Endodermal cell (in vitro differentiated cells): ENCODE measurements at regions not wholly inside any gene's neighbourhood (a gene's known extent, or its start where the extent isn't known, plus 50 kb on each side); places are given as distances from the start of the nearest gene placed in this dataset.

ENCODE experiments used
- DNase-seq: peaks from one replicate; pipeline ENCODE4 v3.0.0-alpha.2; 2017
- H3K27ac ChIP-seq: 2 replicates; pipeline ENCODE4 v1.5.1; 2013; ENCODE audit warnings: mild to moderate bottlenecking, low read depth, low read length, moderate library complexity
- H3K27me3 ChIP-seq: 2 replicates; pipeline ENCODE4 v1.6.1; 2013; ENCODE audit warnings: mild to moderate bottlenecking, low read length, moderate library complexity; ENCODE audit not compliant: insufficient read depth, control insufficient read depth, poor library complexity, severe bottlenecking
- H3K36me3 ChIP-seq: 2 replicates; pipeline ENCODE4 v1.7.0; 2013; ENCODE audit warnings: mild to moderate bottlenecking, low read length, moderate library complexity; ENCODE audit not compliant: control insufficient read depth, insufficient read depth
- H3K4me1 ChIP-seq: one replicate; pipeline ENCODE4 v1.7.0; 2013; ENCODE audit warnings: low read length; ENCODE audit not compliant: control insufficient read depth, insufficient read depth
- H3K4me3 ChIP-seq: 2 replicates; pipeline ENCODE4 v1.5.1; 2013; ENCODE audit warnings: mild to moderate bottlenecking, low read length, moderate library complexity
- H3K9ac ChIP-seq: 2 replicates; pipeline ENCODE4 v1.6.1; 2013; ENCODE audit warnings: mild to moderate bottlenecking, low read length, moderate library complexity; ENCODE audit not compliant: poor library complexity, severe bottlenecking; ENCODE audit errors: extremely low read depth
- H3K9me3 ChIP-seq: 2 replicates; pipeline ENCODE4 v1.6.1; 2013; ENCODE audit warnings: mild to moderate bottlenecking, low read length, moderate library complexity; ENCODE audit not compliant: control insufficient read depth
- H3K27ac Mint-ChIP-seq: 2 replicates; pipeline ENCODE4 v1.8.0; 2020; ENCODE audit warnings: mixed read lengths
- H3K27me3 Mint-ChIP-seq: 2 replicates; pipeline ENCODE4 v1.8.0; 2021; ENCODE audit warnings: mild to moderate bottlenecking, mixed read lengths; ENCODE audit not compliant: insufficient read depth
- H3K36me3 Mint-ChIP-seq: 2 replicates; pipeline ENCODE4 v1.8.0; 2020; ENCODE audit warnings: low read depth, mixed read lengths
- H3K4me1 Mint-ChIP-seq: 2 replicates; pipeline ENCODE4 v1.8.0; 2020; ENCODE audit warnings: mixed read lengths
- H3K4me3 Mint-ChIP-seq: 2 replicates; pipeline ENCODE4 v1.8.0; 2020; ENCODE audit warnings: mild to moderate bottlenecking, moderate library complexity, mixed read lengths
- H3K9me3 Mint-ChIP-seq: 2 replicates; pipeline ENCODE4 v1.8.0; 2020; ENCODE audit warnings: mild to moderate bottlenecking, mixed read lengths
- WGBS, 2 experiments: methylation state at CpG; one replicate each; pipeline versions ENCODE4 v1.1.5 to v1.1.7; 2013; ENCODE audit warnings: missing lambda C conversion rate in 2 of 2, mixed read lengths in 1 of 2; ENCODE audit not compliant: insufficient coverage in 1 of 2, insufficient read length in 1 of 2; 5-methylcytosine and 5-hydroxymethylcytosine counted together
- TF ChIP-seq, protein P1 (sequence below): fragments of 200-600 bp; sonication (generic); conservative IDR thresholded peaks from 2 replicates; pipeline ENCODE4 v1.5.0; 2021; ENCODE audit warnings: antibody characterized with exemption, mild to moderate bottlenecking

DNA sequence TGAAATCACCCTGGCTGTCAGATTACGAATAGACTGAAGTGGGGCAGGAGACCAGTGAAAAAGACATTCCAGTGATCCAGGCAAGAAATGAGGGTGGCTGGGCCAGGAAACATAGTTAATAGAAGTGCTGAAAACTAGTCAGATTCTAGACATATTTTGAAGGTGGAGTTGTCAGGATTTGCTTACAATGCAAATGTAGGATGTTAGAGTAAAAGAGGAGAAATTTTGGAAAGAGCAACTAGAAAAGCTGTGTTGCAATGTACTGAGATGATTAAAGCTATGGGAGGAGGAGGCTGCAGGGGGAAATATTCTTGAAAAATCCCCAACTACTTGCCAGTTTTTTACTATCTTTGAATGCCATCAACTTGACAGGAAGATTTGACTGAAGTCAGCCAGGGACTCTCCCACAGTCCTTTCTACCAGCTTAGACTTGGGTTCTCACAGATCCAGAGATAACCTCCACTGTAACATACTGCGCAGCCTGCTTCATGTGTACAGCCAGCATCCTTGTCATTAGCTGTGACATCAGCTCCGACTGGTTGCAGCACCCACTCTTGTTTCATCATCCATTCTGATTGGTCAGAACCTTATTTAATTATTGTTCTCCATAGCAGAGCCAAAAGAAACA lies 109.7 kb downstream of the TSEN15 start:
- H3K27ac Mint-ChIP-seq, result no peak overlapping the region
- no peak for DNase-seq
- H3K27me3 Mint-ChIP-seq, result peaks cover 11% of the 10 kb centered on the region
- no peaks in the 10 kb centered on the region for H3K36me3 Mint-ChIP-seq
- Histone ChIP-seq H3K4me3 (no peak overlapping the region), H3K4me1 (peaks cover 11% of the 10 kb centered on the region), H3K27ac (no peak overlapping the region), H3K36me3 (no peaks in the 10 kb centered on the region), H3K9me3 (peaks cover 8% of the 10 kb centered on the region), H3K9ac (no peak overlapping the region), H3K27me3 (peaks cover 14% of the 10 kb centered on the region)
- H3K4me3 Mint-ChIP-seq, result no peak overlapping the region
- peaks cover 17% of the 10 kb centered on the region for H3K4me1 Mint-ChIP-seq
- 95 to 96% methylated on average over 3 of the region's 3 CpGs for WGBS, 2 experiments
- no peaks in the 10 kb centered on the region for H3K9me3 Mint-ChIP-seq
- TF ChIP-seq, protein P1, sequence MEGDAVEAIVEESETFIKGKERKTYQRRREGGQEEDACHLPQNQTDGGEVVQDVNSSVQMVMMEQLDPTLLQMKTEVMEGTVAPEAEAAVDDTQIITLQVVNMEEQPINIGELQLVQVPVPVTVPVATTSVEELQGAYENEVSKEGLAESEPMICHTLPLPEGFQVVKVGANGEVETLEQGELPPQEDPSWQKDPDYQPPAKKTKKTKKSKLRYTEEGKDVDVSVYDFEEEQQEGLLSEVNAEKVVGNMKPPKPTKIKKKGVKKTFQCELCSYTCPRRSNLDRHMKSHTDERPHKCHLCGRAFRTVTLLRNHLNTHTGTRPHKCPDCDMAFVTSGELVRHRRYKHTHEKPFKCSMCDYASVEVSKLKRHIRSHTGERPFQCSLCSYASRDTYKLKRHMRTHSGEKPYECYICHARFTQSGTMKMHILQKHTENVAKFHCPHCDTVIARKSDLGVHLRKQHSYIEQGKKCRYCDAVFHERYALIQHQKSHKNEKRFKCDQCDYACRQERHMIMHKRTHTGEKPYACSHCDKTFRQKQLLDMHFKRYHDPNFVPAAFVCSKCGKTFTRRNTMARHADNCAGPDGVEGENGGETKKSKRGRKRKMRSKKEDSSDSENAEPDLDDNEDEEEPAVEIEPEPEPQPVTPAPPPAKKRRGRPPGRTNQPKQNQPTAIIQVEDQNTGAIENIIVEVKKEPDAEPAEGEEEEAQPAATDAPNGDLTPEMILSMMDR, result no peak

- no peaks in the 10 kb centered on the region for H3K9me3 Mint-ChIP-seq
- no peak for DNase-seq
- no peaks in the 10 kb centered on the region for H3K36me3 ChIP-seq
- no peaks in the 10 kb centered on the region for H3K36me3 Mint-ChIP-seq
- 96% methylated on average over 5 to 9 of the region's 9 CpGs for WGBS, 2 experiments
- no peak overlapping the region for H3K27ac ChIP-seq
- peaks cover 8% of the 10 kb centered on the region for H3K27me3 Mint-ChIP-seq
- no peak overlapping the region for H3K4me3 ChIP-seq
- H3K27ac Mint-ChIP-seq, result no peak overlapping the region
- H3K4me1 ChIP-seq, result peaks cover 2% of the 10 kb centered on the region
- peaks cover 8% of the 10 kb centered on the region for H3K9me3 ChIP-seq
- H3K9ac ChIP-seq, result no peak overlapping the region
- TF ChIP-seq, protein P1, result no peak
- H3K4me3 Mint-ChIP-seq, result no peak overlapping the region
- peaks cover 14% of the 10 kb centered on the region for H3K27me3 ChIP-seq
- peaks cover 7% of the 10 kb centered on the region for H3K4me1 Mint-ChIP-seq
Measured at GRCh38 chr1:184162281-184162680, 110.8 kb downstream of the TSEN15 start.

DNA sequence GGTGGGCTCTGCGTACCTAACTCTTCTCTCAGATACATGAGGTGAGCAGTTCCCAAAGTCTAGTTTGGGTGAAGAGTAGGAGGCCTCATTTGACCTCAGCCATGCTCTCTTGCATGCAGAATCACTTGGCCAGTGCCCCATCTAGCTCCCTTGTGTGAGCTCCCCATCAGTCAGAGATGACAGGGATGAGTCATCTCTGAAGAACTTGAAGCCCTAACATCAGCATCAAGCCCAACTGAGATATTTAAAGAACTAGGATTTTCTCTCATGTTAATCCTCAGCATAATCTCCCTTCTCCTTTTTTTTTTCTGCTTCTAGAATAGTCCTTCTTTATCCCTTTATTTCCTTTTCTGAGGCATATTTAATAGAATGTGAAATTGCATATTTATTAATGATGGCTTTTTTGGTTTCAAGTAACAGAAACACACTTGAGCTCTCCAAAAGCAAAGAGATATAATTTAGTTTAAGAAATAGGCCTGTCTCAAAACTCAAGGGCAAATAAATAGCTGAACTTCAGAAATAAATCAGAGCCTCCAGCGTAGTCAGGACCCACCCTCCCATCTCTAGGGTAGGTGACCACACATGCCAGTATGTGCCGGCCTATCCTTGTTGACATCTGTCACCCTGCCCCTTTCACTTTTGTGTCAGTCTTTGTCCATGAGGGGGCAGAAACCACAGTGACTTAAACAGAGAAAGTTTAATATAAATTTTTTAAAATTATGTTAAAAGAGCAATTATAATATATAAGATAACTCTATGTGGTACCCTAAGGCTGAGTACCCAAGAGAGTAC lies 112.3 kb downstream of the TSEN15 start:
- peaks cover 9% of the 10 kb centered on the region for H3K27me3 Mint-ChIP-seq
- no peak overlapping the region for H3K27ac ChIP-seq
- no peak overlapping the region for H3K4me3 Mint-ChIP-seq
- no peaks in the 10 kb centered on the region for H3K4me1 Mint-ChIP-seq
- no peaks in the 10 kb centered on the region for H3K4me1 ChIP-seq
- peak; percentile 62 for DNase-seq
- H3K9me3 ChIP-seq, result peaks cover 8% of the 10 kb centered on the region
- H3K27me3 ChIP-seq, result peaks cover 8% of the 10 kb centered on the region
- no peaks in the 10 kb centered on the region for H3K36me3 ChIP-seq
- no peak overlapping the region for H3K4me3 ChIP-seq
- H3K27ac Mint-ChIP-seq, result no peak overlapping the region
- 83 to 87% methylated on average over 1 to 3 of the region's 3 CpGs for WGBS, 2 experiments
- H3K9me3 Mint-ChIP-seq, result no peaks in the 10 kb centered on the region
- no peak overlapping the region for H3K9ac ChIP-seq
- H3K36me3 Mint-ChIP-seq, result no peaks in the 10 kb centered on the region
- TF ChIP-seq, protein P1, result peak; percentile 40
